GM12878 (cell line): ENCODE measurements at regions not wholly inside any gene's neighbourhood (a gene's known extent, or its start where the extent isn't known, plus 50 kb on each side); places are given as distances from the start of the nearest gene placed in this dataset.

Experiments
- ATAC-seq: fragments of 200-7000 bp; cut with Tn5 transposase; 3 replicates; pipeline ENCODE4 v1.9.1; 2020; ENCODE audit warnings: mild to moderate bottlenecking, moderate library complexity
- BruUV-seq: library from RNA; stranded (reverse); fragments of 400-500 nt; replicated peaks from 2 replicates; lab custom pipeline; 2021; lab: Mats Ljungman, UMichigan
- CTCF ChIA-PET: fragments of 300-600 bp; sonication (Branson Sonifier 250); formaldehyde crosslinking; extraction: SDS; loops from one replicate; lab custom pipeline; 2021; ENCODE audit warnings: inconsistent platforms; lab: Yijun Ruan, JAX
- POLR2A ChIA-PET: fragments of 350-600 bp; formaldehyde crosslinking; extraction: SDS; loops from one replicate; lab custom pipeline; 2021; ENCODE audit warnings: inconsistent platforms; lab: Charles Lee
- RAD21 ChIA-PET: fragments of 300-600 bp; sonication (Branson Sonifier 250); formaldehyde crosslinking; loops from one replicate; lab custom pipeline; 2023; ENCODE audit warnings: antibody characterized with exemption; ENCODE audit not compliant: unreplicated experiment; lab: Charles Lee
- SMC1A ChIA-PET: fragments of 300-600 bp; sonication (Branson Sonifier 250); formaldehyde crosslinking; loops from one replicate; lab custom pipeline; 2023; ENCODE audit not compliant: unreplicated experiment, uncharacterized antibody; lab: Charles Lee
- DNase-seq: peaks from one replicate; pipeline ENCODE4 v3.0.0-alpha.2; 2011; ENCODE audit warnings: low read depth, low spot score
- FAIRE-seq: peaks from 3 replicates; lab custom pipeline; 2011; peaks lifted over from hg19 to GRCh38; lab: Jason Lieb, UNC
- H2AFZ ChIP-seq: 2 replicates; pipeline ENCODE4 v1.6.0; 2011; ENCODE audit warnings: low read depth, low read length, control low read depth; ENCODE audit not compliant: control insufficient read depth
- H3K27ac ChIP-seq: 2 replicates; pipeline ENCODE4 v1.5.1; 2011; ENCODE audit warnings: control low read depth; ENCODE audit not compliant: control insufficient read depth, insufficient read depth
- H3K27me3 ChIP-seq, 2 experiments: replicated peaks in 1 of 2; 2 replicates each; pipeline versions ENCODE4 v1.6.0 to v1.6.1; 2011; ENCODE audit warnings: low read length in 1 of 2; ENCODE audit not compliant: control insufficient read depth in 2 of 2, insufficient read depth in 2 of 2
- H3K36me3 ChIP-seq, 2 experiments: 2 replicates each; pipeline ENCODE4 v1.5.1; 2011; ENCODE audit warnings: low read length in 1 of 2; ENCODE audit not compliant: control insufficient read depth in 2 of 2, insufficient read depth in 2 of 2
- H3K4me1 ChIP-seq: 2 replicates; pipeline ENCODE4 v1.6.1; 2011; ENCODE audit warnings: mild to moderate bottlenecking, low read length, moderate library complexity, mixed read lengths; ENCODE audit not compliant: control insufficient read depth, insufficient read depth
- H3K4me2 ChIP-seq: 2 replicates; pipeline ENCODE4 v1.6.0; 2011; ENCODE audit warnings: control low read depth; ENCODE audit not compliant: control insufficient read depth, insufficient read depth
- H3K4me3 ChIP-seq: fragments of 200-600 bp; sonication (generic); 2 replicates; pipeline ENCODE4 v1.5.1; 2016
- H3K79me2 ChIP-seq: 2 replicates; pipeline ENCODE4 v1.6.0; 2011; ENCODE audit warnings: low read length; ENCODE audit not compliant: control insufficient read depth, insufficient read depth
- H3K9ac ChIP-seq: 2 replicates; pipeline ENCODE4 v1.8.0; 2011; ENCODE audit warnings: low read length, control low read depth, mixed read lengths; ENCODE audit not compliant: control insufficient read depth, insufficient read depth
- H3K9me3 ChIP-seq: replicated peaks from 3 replicates; pipeline ENCODE4 v1.5.1; 2011; ENCODE audit warnings: mild to moderate bottlenecking, low read length; ENCODE audit not compliant: control insufficient read depth, insufficient read depth
- H4K20me1 ChIP-seq: 2 replicates; pipeline ENCODE4 v1.6.0; 2011; ENCODE audit not compliant: control insufficient read depth, insufficient read depth
- BHLHE40 ChIP-seq, 2 experiments: fragments of 450-650 bp in 1 of 2; IDR thresholded peaks; 2 replicates each; pipeline ENCODE4 v1.6.1; 2011 to 2017; ENCODE audit warnings: low read depth in 2 of 2, borderline replicate concordance in 1 of 2, improper control_type of control experiment in 1 of 2, low read length in 1 of 2, mild to moderate bottlenecking in 1 of 2
- CBFB ChIP-seq: IDR thresholded peaks from 2 replicates; pipeline ENCODE4 v1.6.1; 2016; ENCODE audit warnings: antibody characterized with exemption, low read depth
- CHD1 ChIP-seq: IDR thresholded peaks from 2 replicates; pipeline ENCODE4 v1.6.1; 2012; ENCODE audit warnings: low read depth, low read length, improper control_type of control experiment
- CREM ChIP-seq: IDR thresholded peaks from 2 replicates; pipeline ENCODE4 v1.6.1; 2014; ENCODE audit warnings: antibody characterized with exemption, low read depth
- EP300 ChIP-seq, 2 experiments: fragments of 150-350 bp in 1 of 2; IDR thresholded peaks; 2 replicates each; pipeline ENCODE4 v1.6.1; 2011 to 2012; ENCODE audit warnings: low read depth in 2 of 2, low read length in 2 of 2, borderline replicate concordance in 1 of 2, improper control_type of control experiment in 1 of 2, inconsistent platforms in 1 of 2; ENCODE audit not compliant: control insufficient read depth in 1 of 2
- ESRRA ChIP-seq: IDR thresholded peaks from 2 replicates; pipeline ENCODE4 v1.6.1; 2012; ENCODE audit warnings: mild to moderate bottlenecking, low read length, improper control_type of control experiment
- NBN ChIP-seq: fragments of 450-650 bp; IDR thresholded peaks from 2 replicates; pipeline ENCODE4 v1.6.1; 2016
- SUPT20H ChIP-seq: IDR thresholded peaks from 2 replicates; pipeline ENCODE4 v1.6.1; 2011; ENCODE audit warnings: low read depth, mild to moderate bottlenecking, low read length, moderate library complexity, borderline replicate concordance; ENCODE audit not compliant: control insufficient read depth
- ZNF24 ChIP-seq: fragments of 450-650 bp; IDR thresholded peaks from 2 replicates; pipeline ENCODE4 v1.6.1; 2017; ENCODE audit warnings: antibody characterized with exemption, mild to moderate bottlenecking
- ZNF384 ChIP-seq: IDR thresholded peaks from 2 replicates; pipeline ENCODE4 v1.6.1; 2012; ENCODE audit warnings: low read depth, mild to moderate bottlenecking, low read length, improper control_type of control experiment, borderline replicate concordance
- WGBS: methylation state at CpG from one replicate; pipeline ENCODE4 v1.1.6; 2016; ENCODE audit warnings: low lambda C conversion rate; ENCODE audit not compliant: insufficient replicate concordance, insufficient coverage; ENCODE audit errors: missing lambda C conversion rate; 5-methylcytosine and 5-hydroxymethylcytosine counted together
- in situ Hi-C: fragments of 300-500 bp; cut with MboI; formaldehyde crosslinking; loops from 9 replicates; pipeline ENCODE4 v1.14.3; 2018; ENCODE audit warnings: mixed read lengths
- intact Hi-C: fragments of 100-400 bp; cut with micrococcal nuclease; formaldehyde crosslinking; loops from one replicate; pipeline ENCODE4 v1.14.2; 2022; ENCODE audit not compliant: unreplicated experiment
- TF ChIP-seq, protein P1 (sequence below): IDR thresholded peaks from 2 replicates; pipeline ENCODE4 v1.6.1; 2011; ENCODE audit warnings: mild to moderate bottlenecking, low read depth, low read length, moderate library complexity; ENCODE audit not compliant: insufficient replicate concordance
- TF ChIP-seq, protein P2 (sequence below): IDR thresholded peaks from 2 replicates; pipeline ENCODE4 v1.6.1; 2011; ENCODE audit warnings: borderline replicate concordance, low read depth, mild to moderate bottlenecking, moderate library complexity, mixed read lengths, low read length; ENCODE audit not compliant: insufficient read depth; ENCODE audit errors: extremely low read length
- TF ChIP-seq, protein P3 (sequence below): fragments of 450-650 bp; formaldehyde crosslinking; IDR thresholded peaks from 2 replicates; pipeline ENCODE4 v1.4.0; 2020; ENCODE audit warnings: mild to moderate bottlenecking, moderate library complexity
- TF ChIP-seq, protein P4 (sequence below): IDR thresholded peaks from 2 replicates; pipeline ENCODE4 v1.6.1; 2011; ENCODE audit warnings: low read depth, mild to moderate bottlenecking, low read length, moderate library complexity, borderline replicate concordance; ENCODE audit errors: extremely low read depth

DNA sequence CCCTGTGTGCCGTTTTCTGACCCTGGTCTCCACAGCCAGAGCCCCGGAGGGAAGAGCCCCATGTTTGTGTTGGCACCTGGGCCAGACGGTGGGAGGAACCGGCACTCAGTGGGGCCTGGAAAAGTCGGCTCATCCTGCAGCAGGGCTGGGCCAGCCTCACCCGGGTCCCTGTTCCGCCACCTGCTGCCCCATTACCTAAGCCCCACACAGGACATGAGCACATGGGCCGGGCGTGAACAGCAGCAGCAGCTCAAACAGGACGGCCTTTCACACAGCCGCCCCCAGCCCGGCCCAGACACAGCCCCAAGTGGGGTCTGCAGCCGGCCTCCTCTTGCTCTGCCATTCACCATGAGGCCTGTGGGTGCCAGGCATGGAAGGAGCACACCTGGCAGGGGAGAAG, 302.4 kb downstream of the MN1 start:
- WGBS = 28% methylated on average over 13 of the region's 13 CpGs
- in situ Hi-C loops = no loop called here
- no peak overlapping the region for H2AFZ ChIP-seq
- H3K4me2 ChIP-seq = no peak overlapping the region
- ChIA-PET POLR2A (no interaction called here), RAD21 (no interaction called here), CTCF (no interaction called here), SMC1A (no interaction called here)
- no peak for FAIRE-seq
- H3K9me3 ChIP-seq = no peaks in the 10 kb centered on the region; the same call in 2 of the 3 replicates
- ATAC-seq = no peak
- no peak overlapping the region for H3K27ac ChIP-seq
- intact Hi-C loops = no loop called here
- no peak overlapping the region for H3K9ac ChIP-seq
- H3K27me3 ChIP-seq = no peaks in the 10 kb centered on the region
- no peaks in the 10 kb centered on the region for H3K79me2 ChIP-seq
- no peak overlapping the region for H3K4me3 ChIP-seq
- H3K36me3 ChIP-seq = no peaks in the 10 kb centered on the region
- H3K4me1 ChIP-seq = no peaks in the 10 kb centered on the region
- no peak for TF ChIP-seq EP300 (IDR thresholded peaks at IDR 0.05; ENCODE audit: borderline replicate concordance in 1 of 2, control insufficient read depth in 1 of 2, low read depth in 2 of 2, low read length in 2 of 2)
- TF ChIP-seq ESRRA = no peak
- TF ChIP-seq CREM = no peak
- no peak for TF ChIP-seq ZNF384
- TF ChIP-seq CHD1 = no peak
- TF ChIP-seq, protein P1, sequence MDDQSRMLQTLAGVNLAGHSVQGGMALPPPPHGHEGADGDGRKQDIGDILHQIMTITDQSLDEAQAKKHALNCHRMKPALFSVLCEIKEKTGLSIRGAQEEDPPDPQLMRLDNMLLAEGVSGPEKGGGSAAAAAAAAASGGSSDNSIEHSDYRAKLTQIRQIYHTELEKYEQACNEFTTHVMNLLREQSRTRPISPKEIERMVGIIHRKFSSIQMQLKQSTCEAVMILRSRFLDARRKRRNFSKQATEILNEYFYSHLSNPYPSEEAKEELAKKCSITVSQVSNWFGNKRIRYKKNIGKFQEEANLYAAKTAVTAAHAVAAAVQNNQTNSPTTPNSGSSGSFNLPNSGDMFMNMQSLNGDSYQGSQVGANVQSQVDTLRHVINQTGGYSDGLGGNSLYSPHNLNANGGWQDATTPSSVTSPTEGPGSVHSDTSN = no peak
- TF ChIP-seq, protein P2, sequence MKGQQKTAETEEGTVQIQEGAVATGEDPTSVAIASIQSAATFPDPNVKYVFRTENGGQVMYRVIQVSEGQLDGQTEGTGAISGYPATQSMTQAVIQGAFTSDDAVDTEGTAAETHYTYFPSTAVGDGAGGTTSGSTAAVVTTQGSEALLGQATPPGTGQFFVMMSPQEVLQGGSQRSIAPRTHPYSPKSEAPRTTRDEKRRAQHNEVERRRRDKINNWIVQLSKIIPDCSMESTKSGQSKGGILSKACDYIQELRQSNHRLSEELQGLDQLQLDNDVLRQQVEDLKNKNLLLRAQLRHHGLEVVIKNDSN = no peak
- TF ChIP-seq, protein P3, sequence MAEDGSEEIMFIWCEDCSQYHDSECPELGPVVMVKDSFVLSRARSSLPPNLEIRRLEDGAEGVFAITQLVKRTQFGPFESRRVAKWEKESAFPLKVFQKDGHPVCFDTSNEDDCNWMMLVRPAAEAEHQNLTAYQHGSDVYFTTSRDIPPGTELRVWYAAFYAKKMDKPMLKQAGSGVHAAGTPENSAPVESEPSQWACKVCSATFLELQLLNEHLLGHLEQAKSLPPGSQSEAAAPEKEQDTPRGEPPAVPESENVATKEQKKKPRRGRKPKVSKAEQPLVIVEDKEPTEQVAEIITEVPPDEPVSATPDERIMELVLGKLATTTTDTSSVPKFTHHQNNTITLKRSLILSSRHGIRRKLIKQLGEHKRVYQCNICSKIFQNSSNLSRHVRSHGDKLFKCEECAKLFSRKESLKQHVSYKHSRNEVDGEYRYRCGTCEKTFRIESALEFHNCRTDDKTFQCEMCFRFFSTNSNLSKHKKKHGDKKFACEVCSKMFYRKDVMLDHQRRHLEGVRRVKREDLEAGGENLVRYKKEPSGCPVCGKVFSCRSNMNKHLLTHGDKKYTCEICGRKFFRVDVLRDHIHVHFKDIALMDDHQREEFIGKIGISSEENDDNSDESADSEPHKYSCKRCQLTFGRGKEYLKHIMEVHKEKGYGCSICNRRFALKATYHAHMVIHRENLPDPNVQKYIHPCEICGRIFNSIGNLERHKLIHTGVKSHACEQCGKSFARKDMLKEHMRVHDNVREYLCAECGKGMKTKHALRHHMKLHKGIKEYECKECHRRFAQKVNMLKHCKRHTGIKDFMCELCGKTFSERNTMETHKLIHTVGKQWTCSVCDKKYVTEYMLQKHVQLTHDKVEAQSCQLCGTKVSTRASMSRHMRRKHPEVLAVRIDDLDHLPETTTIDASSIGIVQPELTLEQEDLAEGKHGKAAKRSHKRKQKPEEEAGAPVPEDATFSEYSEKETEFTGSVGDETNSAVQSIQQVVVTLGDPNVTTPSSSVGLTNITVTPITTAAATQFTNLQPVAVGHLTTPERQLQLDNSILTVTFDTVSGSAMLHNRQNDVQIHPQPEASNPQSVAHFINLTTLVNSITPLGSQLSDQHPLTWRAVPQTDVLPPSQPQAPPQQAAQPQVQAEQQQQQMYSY = no peak
- TF ChIP-seq CBFB = no peak
- TF ChIP-seq SUPT20H = no peak
- no peak for TF ChIP-seq BHLHE40 (IDR thresholded peaks at IDR 0.05; ENCODE audit: borderline replicate concordance in 1 of 2, low read depth in 2 of 2, low read length in 1 of 2)
- TF ChIP-seq NBN = no peak
- TF ChIP-seq, protein P4, sequence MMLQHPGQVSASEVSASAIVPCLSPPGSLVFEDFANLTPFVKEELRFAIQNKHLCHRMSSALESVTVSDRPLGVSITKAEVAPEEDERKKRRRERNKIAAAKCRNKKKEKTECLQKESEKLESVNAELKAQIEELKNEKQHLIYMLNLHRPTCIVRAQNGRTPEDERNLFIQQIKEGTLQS = no peak
- TF ChIP-seq ZNF24 = no peak
- no peak for DNase-seq
- no peaks in the 10 kb centered on the region for H4K20me1 ChIP-seq
- BruUV-seq = no TSS peak
